MCF 10A (cell line): ENCODE measurements at regions not wholly inside any gene's neighbourhood (a gene's known extent, or its start where the extent isn't known, plus 50 kb on each side); places are given as distances from the start of the nearest gene placed in this dataset.
A peak's percentile ranks its signal among the peaks of the same experiment; 100 is the strongest.

Source experiments
- BruUV-seq: library from RNA; stranded (reverse); fragments of 400-500 nt; replicated peaks from 2 replicates; lab custom pipeline; 2021; lab: Mats Ljungman, UMichigan
- CTCF ChIA-PET: fragments of 300-600 bp; sonication (Branson Sonifier 250); formaldehyde crosslinking; extraction: SDS; loops from one replicate; lab custom pipeline; 2021; ENCODE audit warnings: antibody characterized with exemption, inconsistent platforms; lab: Yijun Ruan, JAX
- POLR2A ChIA-PET: fragments of 300-600, 350-650 bp; sonication (Branson Sonifier 250); formaldehyde crosslinking; extraction: SDS; loops from one replicate; lab custom pipeline; 2020; ENCODE audit warnings: antibody characterized with exemption, inconsistent platforms; lab: Yijun Ruan, JAX
- DNase-seq: peaks from one replicate; pipeline ENCODE4 v3.0.0-alpha.2; 2018; ENCODE audit not compliant: unreplicated experiment
- H3K27ac Mint-ChIP-seq: one replicate; pipeline ENCODE4 v1.8.0; 2022; ENCODE audit warnings: mild to moderate bottlenecking, low read depth, mixed read lengths; ENCODE audit not compliant: unreplicated experiment
- H3K27me3 Mint-ChIP-seq: one replicate; pipeline ENCODE4 v1.8.0; 2022; ENCODE audit warnings: mixed read lengths; ENCODE audit not compliant: insufficient read depth, unreplicated experiment
- H3K36me3 Mint-ChIP-seq: one replicate; pipeline ENCODE4 v1.8.0; 2022; ENCODE audit warnings: mild to moderate bottlenecking, moderate library complexity, mixed read lengths; ENCODE audit not compliant: insufficient read depth, unreplicated experiment
- H3K4me1 Mint-ChIP-seq: one replicate; pipeline ENCODE4 v1.8.0; 2022; ENCODE audit warnings: mixed read lengths; ENCODE audit not compliant: insufficient read depth, unreplicated experiment
- H3K4me3 Mint-ChIP-seq: one replicate; pipeline ENCODE4 v1.8.0; 2022; ENCODE audit warnings: mild to moderate bottlenecking, moderate library complexity, mixed read lengths; ENCODE audit not compliant: unreplicated experiment
- H3K9me3 Mint-ChIP-seq: one replicate; pipeline ENCODE4 v1.8.0; 2022; ENCODE audit warnings: mixed read lengths; ENCODE audit not compliant: unreplicated experiment
- CTCF ChIP-seq: fragments of 200-600 bp; IDR thresholded peaks from one replicate; pipeline ENCODE4 v1.8.0; 2022; ENCODE audit warnings: antibody characterized with exemption, mild to moderate bottlenecking; ENCODE audit not compliant: unreplicated experiment
- intact Hi-C: fragments of 100-400 bp; cut with micrococcal nuclease; formaldehyde crosslinking; loops from 2 replicates; pipeline ENCODE4 v1.14.1; 2022

DNA sequence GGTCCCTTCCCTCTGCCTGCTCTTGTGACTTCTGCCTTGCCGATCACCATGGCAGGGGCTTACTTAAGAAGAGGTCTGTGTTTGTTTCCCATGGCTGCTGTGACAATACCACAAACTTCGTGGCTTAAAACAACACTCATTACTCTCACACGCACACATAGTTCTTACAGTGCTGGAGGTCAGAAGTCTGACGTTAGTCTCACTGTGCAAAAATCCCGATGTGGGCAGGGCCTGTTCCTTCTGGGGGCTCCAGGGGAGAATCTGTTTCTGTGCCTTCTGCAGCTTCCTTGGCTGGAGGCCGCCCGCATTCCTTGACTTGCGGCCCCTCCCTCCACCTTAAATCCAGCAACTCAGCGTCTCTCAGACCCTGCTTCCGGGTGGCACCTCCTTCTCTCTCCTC, 249.2 kb upstream of the GSE1 start:
- no peak for DNase-seq
- ChIA-PET CTCF (interaction anchor here (0.5 to 0.6 kb wide), 2 partner anchors 15 to 99 kb away, joined by 3 to 4 read pairs; no protein-coding TSS in a partner anchor), POLR2A (interaction anchor here (0.5 to 0.6 kb wide), 2 partner anchors 54 to 404 kb away, joined by 3 read pairs; no protein-coding TSS in a partner anchor)
- BruUV-seq: no TSS peak
- Mint-ChIP-seq H3K9me3 (no peaks in the 10 kb centered on the region), H3K4me1 (peaks cover 40% of the 10 kb centered on the region), H3K27me3 (no peaks in the 10 kb centered on the region), H3K36me3 (peaks cover 5% of the 10 kb centered on the region), H3K27ac (no peak overlapping the region), H3K4me3 (no peak overlapping the region)
- no peak for TF ChIP-seq CTCF
- intact Hi-C loops: no loop called here

DNA sequence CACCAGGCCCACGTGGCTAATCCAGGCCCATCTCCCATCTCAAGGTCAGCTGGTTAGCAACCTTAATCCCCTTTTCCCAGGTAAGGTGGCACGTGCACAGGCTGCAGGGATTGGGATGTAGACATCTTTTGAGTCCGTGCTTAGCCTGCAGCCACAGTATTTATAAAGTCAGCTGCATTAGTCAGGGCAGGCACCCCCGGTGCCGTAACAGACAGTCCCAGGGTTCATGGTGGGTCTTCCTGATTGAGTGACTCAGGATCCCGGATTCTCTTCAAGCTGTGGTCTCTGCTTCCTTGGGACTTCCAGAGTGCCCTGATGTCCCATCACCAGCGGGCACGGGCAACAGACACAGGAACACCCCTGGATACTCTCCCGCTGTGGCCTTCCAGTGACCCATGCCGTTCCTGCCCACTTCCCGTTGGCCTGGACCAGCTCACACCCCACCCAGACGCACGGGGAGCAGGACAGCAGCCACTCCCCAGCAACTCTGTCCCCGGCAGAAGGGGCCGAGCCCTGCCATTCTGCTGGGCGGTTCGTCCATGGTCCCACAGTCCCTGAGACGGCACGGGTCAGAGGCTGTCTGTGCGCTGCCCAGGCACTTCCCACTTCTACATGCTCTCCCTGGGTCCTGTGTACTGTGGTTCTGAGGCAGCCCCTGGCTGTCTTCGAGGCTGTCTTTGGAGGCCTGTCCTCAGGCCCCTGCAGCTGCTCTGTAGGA, 248.6 kb upstream of the GSE1 start:
- DNase-seq: no peak
- CTCF ChIA-PET: interaction anchor here (0.6 to 2.4 kb wide), 3 partner anchors 12 to 246 kb away, joined by 3 to 15 read pairs (median 4); no protein-coding TSS in a partner anchor
- peaks cover 40% of the 10 kb centered on the region for H3K4me1 Mint-ChIP-seq
- no peaks in the 10 kb centered on the region for H3K27me3 Mint-ChIP-seq
- intact Hi-C loops: no loop called here
- H3K9me3 Mint-ChIP-seq: no peaks in the 10 kb centered on the region
- POLR2A ChIA-PET: interaction anchor here (0.5 to 1.4 kb wide), 7 partner anchors 15 to 403 kb away, joined by 3 to 7 read pairs (median 3); no protein-coding TSS in a partner anchor
- no peak overlapping the region for H3K4me3 Mint-ChIP-seq
- H3K27ac Mint-ChIP-seq: no peak overlapping the region
- H3K36me3 Mint-ChIP-seq: peaks cover 5% of the 10 kb centered on the region
- no peak for TF ChIP-seq CTCF
- no TSS peak for BruUV-seq

DNA sequence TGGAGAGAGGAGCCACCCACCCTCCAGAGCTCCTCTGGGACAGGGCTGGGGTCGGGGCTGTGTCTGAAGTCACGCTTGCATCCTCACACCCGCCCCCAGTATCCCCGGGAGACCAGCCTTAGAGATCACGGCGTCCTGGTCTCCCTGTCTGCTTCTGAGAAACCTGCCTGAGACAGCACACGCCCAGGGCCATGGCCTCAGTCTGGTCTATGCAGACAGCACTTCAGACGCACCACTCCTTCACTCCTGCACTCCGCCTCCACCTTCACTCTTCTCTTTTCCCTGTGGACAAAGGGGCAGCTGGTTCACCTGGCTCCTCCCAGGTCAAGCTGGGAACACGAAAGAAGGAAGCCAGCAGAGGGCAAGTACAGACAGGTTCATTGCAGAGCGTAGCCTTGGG, 248.0 kb upstream of the GSE1 start:
- ChIA-PET POLR2A (interaction anchor here (0.6 to 1.6 kb wide), 8 partner anchors 11 to 247 kb away, joined by 3 to 7 read pairs (median 4); no protein-coding TSS in a partner anchor), CTCF (interaction anchor here (0.6 to 7.4 kb wide), 5 partner anchors 11 to 245 kb away, joined by 3 to 50 read pairs (median 5); no protein-coding TSS in a partner anchor)
- no peaks in the 10 kb centered on the region for H3K27me3 Mint-ChIP-seq
- H3K4me1 Mint-ChIP-seq: peaks cover 42% of the 10 kb centered on the region
- H3K27ac Mint-ChIP-seq: no peak overlapping the region
- no peak for TF ChIP-seq CTCF
- H3K9me3 Mint-ChIP-seq: no peaks in the 10 kb centered on the region
- H3K36me3 Mint-ChIP-seq: peaks cover 5% of the 10 kb centered on the region
- peak; percentile 49 for DNase-seq
- H3K4me3 Mint-ChIP-seq: no peak overlapping the region
- no TSS peak for BruUV-seq
- intact Hi-C loops: no loop called here

DNA sequence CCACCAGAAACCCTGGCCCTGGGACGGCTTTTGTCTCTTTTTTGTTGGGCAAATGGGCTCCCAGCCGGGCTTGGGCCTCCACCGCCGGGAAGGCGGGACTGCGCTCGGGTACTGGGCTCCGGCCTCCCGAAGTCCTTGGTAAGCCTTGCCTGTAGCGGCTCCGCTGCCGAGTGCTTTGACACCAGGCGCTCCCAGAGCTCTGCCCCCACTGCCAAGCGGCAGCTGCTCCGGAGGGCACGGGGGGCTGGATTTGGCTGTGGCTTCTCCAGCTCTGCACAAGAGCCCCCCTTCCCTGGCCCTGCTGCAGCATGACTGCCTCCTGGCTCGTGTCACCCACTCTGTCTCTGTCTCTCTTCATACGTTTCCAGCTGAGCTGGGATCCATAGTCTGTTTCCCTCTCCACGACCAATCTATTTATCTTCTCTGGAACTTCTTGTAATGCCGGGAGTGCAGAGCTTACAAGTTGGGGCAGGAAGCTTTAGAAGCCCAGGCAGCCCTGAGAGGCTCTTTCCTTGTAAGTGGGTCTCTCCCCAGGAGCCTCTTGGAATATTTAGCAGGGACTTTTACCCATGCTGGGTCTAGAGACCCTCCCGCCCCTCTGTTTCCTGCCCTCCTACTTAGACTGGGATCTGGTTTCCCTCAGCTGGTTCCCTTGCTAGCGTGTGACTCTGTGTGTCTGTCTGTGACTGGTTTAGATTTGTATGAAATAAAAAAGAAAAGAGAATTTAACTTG, 246.9 kb upstream of the GSE1 start:
- H3K27ac Mint-ChIP-seq: no peak overlapping the region
- CTCF ChIA-PET: interaction anchor here (0.6 to 7.4 kb wide), 9 partner anchors 15 to 298 kb away, joined by 3 to 50 read pairs (median 3); no protein-coding TSS in a partner anchor
- no peaks in the 10 kb centered on the region for H3K9me3 Mint-ChIP-seq
- H3K27me3 Mint-ChIP-seq: no peaks in the 10 kb centered on the region
- no peak for DNase-seq
- intact Hi-C loops: no loop called here
- H3K4me1 Mint-ChIP-seq: peaks cover 43% of the 10 kb centered on the region
- H3K4me3 Mint-ChIP-seq: no peak overlapping the region
- no peak for TF ChIP-seq CTCF
- POLR2A ChIA-PET: interaction anchor here (0.6 to 1.6 kb wide), 7 partner anchors 10 to 247 kb away, joined by 3 to 7 read pairs (median 4); partner anchors contain the start of gene GSE1
- peaks cover 5% of the 10 kb centered on the region for H3K36me3 Mint-ChIP-seq
- BruUV-seq: no TSS peak
